OCI-LY7 (cell line): ENCODE measurements at regions not wholly inside any gene's neighbourhood (a gene's known extent, or its start where the extent isn't known, plus 50 kb on each side); places are given as distances from the start of the nearest gene placed in this dataset.

Experiments
- BruUV-seq: library from RNA; stranded (reverse); fragments of 400-500 nt; replicated peaks from 2 replicates; lab custom pipeline; 2021; lab: Mats Ljungman, UMichigan
- CTCF ChIA-PET: fragments of 300-600 bp; sonication (Branson Sonifier 250); formaldehyde crosslinking; loops from one replicate; lab custom pipeline; 2022; ENCODE audit warnings: antibody characterized with exemption; ENCODE audit not compliant: unreplicated experiment; lab: Charles Lee
- POLR2A ChIA-PET: fragments of 300-600 bp; sonication (Branson Sonifier 250); formaldehyde crosslinking; loops from one replicate; lab custom pipeline; 2022; ENCODE audit warnings: antibody characterized with exemption; lab: Charles Lee
- DNase-seq: peaks from one replicate; pipeline ENCODE4 v3.0.0-alpha.2; 2015; ENCODE audit warnings: low spot score
- H2AFZ ChIP-seq: fragments of 200-600 bp; sonication (generic), shearing (Covaris generic); 2 replicates; pipeline ENCODE4 v1.6.1; 2014; ENCODE audit warnings: mild to moderate bottlenecking, antibody characterized with exemption, low read length, moderate library complexity
- H3K27ac ChIP-seq: fragments of 200-600 bp; sonication (generic); 2 replicates; pipeline ENCODE4 v1.5.1; 2014; ENCODE audit warnings: mixed run types, low read depth, mild to moderate bottlenecking, moderate library complexity, low read length, inconsistent platforms; ENCODE audit not compliant: poor library complexity, severe bottlenecking
- H3K36me3 ChIP-seq: fragments of 200-600 bp; sonication (generic); 2 replicates; pipeline ENCODE4 v1.6.1; 2014; ENCODE audit warnings: mild to moderate bottlenecking, antibody characterized with exemption, low read length, moderate library complexity, mixed read lengths; ENCODE audit not compliant: insufficient read depth
- H3K4me1 ChIP-seq: fragments of 200-600 bp; sonication (generic); 2 replicates; pipeline ENCODE4 v1.5.1; 2014; ENCODE audit warnings: mild to moderate bottlenecking, low read length; ENCODE audit not compliant: insufficient read depth, poor library complexity, severe bottlenecking
- H3K4me2 ChIP-seq: fragments of 200-600 bp; sonication (generic); 2 replicates; pipeline ENCODE4 v1.6.1; 2014; ENCODE audit warnings: mild to moderate bottlenecking, low read length
- H3K4me3 ChIP-seq: fragments of 200-600 bp; sonication (generic); 2 replicates; pipeline ENCODE4 v1.5.1; 2014; ENCODE audit warnings: mild to moderate bottlenecking, low read depth, low read length; ENCODE audit not compliant: poor library complexity, severe bottlenecking
- H3K79me2 ChIP-seq: fragments of 200-600 bp; sonication (generic); 2 replicates; pipeline ENCODE4 v1.6.1; 2016; ENCODE audit warnings: low read depth, mild to moderate bottlenecking, low read length, moderate library complexity, mixed read lengths; ENCODE audit not compliant: insufficient read depth
- H3K9me2 ChIP-seq: fragments of 200-600 bp; sonication (generic); 2 replicates; pipeline ENCODE4 v1.6.1; 2016; ENCODE audit warnings: mild to moderate bottlenecking, low read length, mixed read lengths; ENCODE audit not compliant: insufficient read depth
- H3K9me3 ChIP-seq: fragments of 200-600 bp; sonication (generic); 2 replicates; pipeline ENCODE4 v1.6.1; 2014; ENCODE audit warnings: mild to moderate bottlenecking, mixed run types, low read length, mixed read lengths
- H4K20me1 ChIP-seq: fragments of 200-600 bp; sonication (generic); 2 replicates; pipeline ENCODE4 v1.6.1; 2014; ENCODE audit warnings: mild to moderate bottlenecking, antibody characterized with exemption, low read length, moderate library complexity, mixed read lengths; ENCODE audit not compliant: insufficient read depth
- EZH2phosphoT487 ChIP-seq: fragments of 200-600 bp; sonication (generic); IDR thresholded peaks from 2 replicates; pipeline ENCODE4 v1.6.1; 2018; ENCODE audit warnings: low read depth, borderline replicate concordance, mild to moderate bottlenecking, mixed run types, antibody characterized with exemption, low read length, moderate library complexity, mixed read lengths
- intact Hi-C: fragments of 100-400 bp; cut with micrococcal nuclease; formaldehyde crosslinking; loops from one replicate; pipeline ENCODE4 v1.10.0; 2022; ENCODE audit not compliant: unreplicated experiment
- TF ChIP-seq, protein P1 (sequence below): fragments of 200-600 bp; sonication (generic); conservative IDR thresholded peaks from 2 replicates; pipeline ENCODE4 v1.5.1; 2014; ENCODE audit warnings: mild to moderate bottlenecking, antibody characterized with exemption, low read length, moderate library complexity, mixed read lengths

DNA sequence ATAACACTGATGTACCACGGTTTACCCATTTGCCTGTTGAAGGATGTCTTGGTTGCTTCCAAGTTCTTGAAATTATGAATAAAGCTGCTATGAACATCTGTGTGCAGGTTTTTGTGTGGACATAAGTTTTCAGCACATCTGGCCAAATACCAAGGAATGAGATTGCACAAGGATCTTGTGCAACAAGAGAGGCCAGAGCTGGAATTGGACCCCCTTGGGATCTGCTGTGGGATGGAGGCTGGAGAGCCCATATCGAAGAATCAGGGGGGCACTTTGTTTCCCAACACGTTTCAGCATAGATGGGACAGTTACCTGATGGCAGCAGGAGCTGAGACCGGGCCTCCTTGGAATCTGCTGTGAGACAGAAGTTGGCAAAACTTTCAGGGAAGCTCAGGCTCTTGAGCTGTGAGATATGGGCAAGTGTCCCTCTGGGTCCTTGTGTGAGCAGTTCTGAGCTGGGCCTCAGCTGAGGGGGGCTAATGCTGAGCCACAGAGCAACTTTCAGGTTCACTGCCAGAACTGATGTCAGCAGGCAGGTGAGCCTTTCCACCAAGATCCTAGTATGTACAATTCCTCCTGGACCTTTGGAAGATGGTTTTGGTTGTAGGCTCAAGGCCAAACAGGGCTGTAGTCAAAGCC, 115.2 kb upstream of the RAB18 start:
- no peaks in the 10 kb centered on the region for H3K4me1 ChIP-seq
- no peaks in the 10 kb centered on the region for H3K9me2 ChIP-seq
- intact Hi-C loops: no loop called here
- BruUV-seq: no TSS peak
- H3K9me3 ChIP-seq: no peaks in the 10 kb centered on the region
- no peaks in the 10 kb centered on the region for H4K20me1 ChIP-seq
- no peak for TF ChIP-seq EZH2phosphoT487
- TF ChIP-seq, protein P1, sequence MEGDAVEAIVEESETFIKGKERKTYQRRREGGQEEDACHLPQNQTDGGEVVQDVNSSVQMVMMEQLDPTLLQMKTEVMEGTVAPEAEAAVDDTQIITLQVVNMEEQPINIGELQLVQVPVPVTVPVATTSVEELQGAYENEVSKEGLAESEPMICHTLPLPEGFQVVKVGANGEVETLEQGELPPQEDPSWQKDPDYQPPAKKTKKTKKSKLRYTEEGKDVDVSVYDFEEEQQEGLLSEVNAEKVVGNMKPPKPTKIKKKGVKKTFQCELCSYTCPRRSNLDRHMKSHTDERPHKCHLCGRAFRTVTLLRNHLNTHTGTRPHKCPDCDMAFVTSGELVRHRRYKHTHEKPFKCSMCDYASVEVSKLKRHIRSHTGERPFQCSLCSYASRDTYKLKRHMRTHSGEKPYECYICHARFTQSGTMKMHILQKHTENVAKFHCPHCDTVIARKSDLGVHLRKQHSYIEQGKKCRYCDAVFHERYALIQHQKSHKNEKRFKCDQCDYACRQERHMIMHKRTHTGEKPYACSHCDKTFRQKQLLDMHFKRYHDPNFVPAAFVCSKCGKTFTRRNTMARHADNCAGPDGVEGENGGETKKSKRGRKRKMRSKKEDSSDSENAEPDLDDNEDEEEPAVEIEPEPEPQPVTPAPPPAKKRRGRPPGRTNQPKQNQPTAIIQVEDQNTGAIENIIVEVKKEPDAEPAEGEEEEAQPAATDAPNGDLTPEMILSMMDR: no peak
- no peak overlapping the region for H3K4me3 ChIP-seq
- H3K4me2 ChIP-seq: no peak overlapping the region
- no peak overlapping the region for H3K27ac ChIP-seq
- POLR2A ChIA-PET: interaction anchor here (0.6 to 0.7 kb wide), 2 partner anchors 20 to 85 kb away, joined by 3 read pairs; no protein-coding TSS in a partner anchor
- CTCF ChIA-PET: no interaction called here
- no peak for DNase-seq
- H3K36me3 ChIP-seq: no peaks in the 10 kb centered on the region
- H3K79me2 ChIP-seq: no peaks in the 10 kb centered on the region
- H2AFZ ChIP-seq: no peak overlapping the region

DNA sequence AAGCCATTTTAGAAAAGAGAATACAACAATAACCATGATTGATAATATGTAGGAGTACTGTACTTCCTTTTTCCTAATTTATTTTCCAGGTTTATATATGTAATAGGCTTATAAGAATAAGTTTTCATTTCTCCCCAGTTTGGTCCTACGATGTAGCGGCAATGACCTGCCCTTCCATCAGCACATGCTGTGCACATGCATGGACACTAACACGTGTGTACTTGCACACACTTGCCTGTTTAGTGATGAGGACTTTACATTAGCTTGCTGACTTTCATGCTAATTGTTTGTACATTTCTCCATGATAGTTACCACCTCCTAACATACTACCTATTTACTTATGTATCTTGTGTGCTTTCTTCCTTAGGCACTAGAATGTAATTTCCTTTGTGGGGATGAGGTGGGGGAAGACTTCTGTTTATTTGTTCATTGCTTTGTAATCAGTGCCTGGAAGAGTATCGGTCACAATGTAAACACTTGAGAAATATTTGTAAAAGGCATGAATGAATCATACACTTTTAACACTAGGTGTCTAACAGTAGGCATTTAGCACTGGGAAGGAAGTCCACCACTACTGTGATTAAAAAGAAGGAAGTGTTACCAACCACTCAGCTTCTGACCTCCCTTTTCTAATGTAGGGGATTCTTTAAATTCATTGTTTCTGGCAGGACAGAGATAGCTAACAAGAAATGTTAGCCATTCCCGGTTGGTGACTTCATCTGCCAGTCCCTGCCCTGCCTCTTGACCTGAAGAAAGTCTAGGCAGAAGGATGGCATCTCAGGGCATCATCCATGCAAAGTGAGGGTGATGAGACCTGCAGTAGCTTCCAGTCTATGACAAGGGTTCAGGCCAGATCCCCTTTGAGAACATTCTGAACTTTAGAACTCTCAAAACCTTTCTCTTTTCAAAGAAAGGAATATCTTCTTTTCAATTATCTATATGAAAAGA, 120.2 kb upstream of the RAB18 start:
- intact Hi-C loops: no loop called here
- Histone ChIP-seq H3K36me3 (no peaks in the 10 kb centered on the region), H3K27ac (no peak overlapping the region), H3K9me3 (no peaks in the 10 kb centered on the region), H3K4me3 (no peak overlapping the region), H3K4me2 (no peak overlapping the region), H3K79me2 (no peaks in the 10 kb centered on the region), H2AFZ (no peak overlapping the region), H3K4me1 (no peaks in the 10 kb centered on the region), H4K20me1 (no peaks in the 10 kb centered on the region), H3K9me2 (no peaks in the 10 kb centered on the region)
- no peak for DNase-seq
- ChIA-PET CTCF (no interaction called here), POLR2A (no interaction called here)
- TF ChIP-seq, protein P1: no peak
- no peak for TF ChIP-seq EZH2phosphoT487
- no TSS peak for BruUV-seq
